Hematopoietic multipotent progenitor cell treated with erythropoietin and hydrocortisone succinate and interleukin-3 and kit ligand, for 4 days (in vitro differentiated cells): ENCODE measurements at regions not wholly inside any gene's neighbourhood (a gene's known extent, or its start where the extent isn't known, plus 50 kb on each side); places are given as distances from the start of the nearest gene placed in this dataset.
"Not testable (repeated sequence)": the region's sequence is repeated elsewhere in the genome, so short reads cannot be mapped to it uniquely, and the experiment has no call there.

Experiments used
- DNase-seq: peaks from one replicate; pipeline ENCODE4 v3.0.0-alpha.2; 2015

- DNase-seq: no peak
These were observed 336.1 kb downstream of the CDC5L start for GRCh38 chr6:44723439-44724197.

- peak; percentile 17 for DNase-seq
These were observed 337.6 kb downstream of the CDC5L start for GRCh38 chr6:44725070-44725469.

GRCh38 chr6:44727651-44728630 lies 340.4 kb downstream of the CDC5L start:
- no peak for DNase-seq

- DNase-seq: no peak
These were observed 343.4 kb downstream of the CDC5L start for GRCh38 chr6:44730771-44731391.

GRCh38 chr6:44731485-44732095 lies 344.1 kb downstream of the CDC5L start:
- DNase-seq: no peak

GRCh38 chr6:44732243-44732642 lies 344.7 kb downstream of the CDC5L start:
- DNase-seq: no peak

GRCh38 chr6:44733126-44733525 lies 345.6 kb downstream of the CDC5L start:
- no peak for DNase-seq

GRCh38 chr6:44733868-44734267 lies 346.4 kb downstream of the CDC5L start:
- DNase-seq: peak; percentile 15

GRCh38 chr6:44734886-44735629 lies 347.6 kb downstream of the CDC5L start:
- no peak for DNase-seq

GRCh38 chr6:44735630-44735963 lies 348.1 kb downstream of the CDC5L start:
- DNase-seq: no peak

GRCh38 chr6:44737341-44737740 lies 349.8 kb downstream of the CDC5L start:
- no peak for DNase-seq

GRCh38 chr6:44737829-44738528 lies 350.5 kb downstream of the CDC5L start:
- DNase-seq: no peak

GRCh38 chr6:44738601-44739146 lies 351.2 kb downstream of the CDC5L start:
- DNase-seq: no peak

- peak; percentile 27 for DNase-seq
These were observed 351.7 kb downstream of the CDC5L start for GRCh38 chr6:44739181-44739580.

GRCh38 chr6:44740566-44741120 lies 353.1 kb downstream of the CDC5L start:
- DNase-seq: peak; percentile 7

- DNase-seq: no peak
These were observed 354.7 kb downstream of the CDC5L start for GRCh38 chr6:44742201-44742600.

GRCh38 chr6:44742828-44743372 lies 355.4 kb downstream of the CDC5L start:
- no peak for DNase-seq

GRCh38 chr6:44760116-44760515 lies 372.6 kb downstream of the CDC5L start:
- DNase-seq: not testable (repeated sequence)

GRCh38 chr6:44761046-44761445 lies 373.5 kb downstream of the CDC5L start:
- no peak for DNase-seq

GRCh38 chr6:44762496-44762895 lies 375.0 kb downstream of the CDC5L start:
- DNase-seq: no peak
